ENCODE measurements at regions not wholly inside any gene's neighbourhood (a gene's known extent, or its start where the extent isn't known, plus 50 kb on each side); places are given as distances from the start of the nearest gene placed in this dataset.
"Not testable (repeated sequence)": the region's sequence is repeated elsewhere in the genome, so short reads cannot be mapped to it uniquely, and the experiment has no call there.

- no peak overlapping the region for H3K4me3 ChIP-seq (ENCODE audit: severe bottlenecking)
- no peaks in the 10 kb centered on the region for H3K27me3 ChIP-seq (ENCODE audit: insufficient read depth, poor library complexity, severe bottlenecking)
- H3K36me3 ChIP-seq (ENCODE audit: low read depth) = no peaks in the 10 kb centered on the region
- no peaks in the 10 kb centered on the region for H3K9me3 ChIP-seq (ENCODE audit: severe bottlenecking)
- DNase-seq (ENCODE audit: low spot score) (no peak), ATAC-seq (ENCODE audit: low read depth) (no peak)
- H3K27ac ChIP-seq (ENCODE audit: poor library complexity, severe bottlenecking) = no peak overlapping the region
- H3K4me1 ChIP-seq (ENCODE audit: insufficient read depth, poor library complexity, severe bottlenecking) = no peaks in the 10 kb centered on the region
- TF ChIP-seq CTCF (IDR thresholded peaks at IDR 0.05; ENCODE audit: poor library complexity, severe bottlenecking) = no peak
Measured at GRCh38 chr13:87554045-87554444, 117.1 kb upstream of the SLITRK5 start.

GRCh38 chr13:87557788-87558187 lies 113.4 kb upstream of the SLITRK5 start:
- Histone ChIP-seq H3K4me3 (ENCODE audit: severe bottlenecking) (no peak overlapping the region), H3K4me1 (ENCODE audit: insufficient read depth, poor library complexity, severe bottlenecking) (no peaks in the 10 kb centered on the region), H3K36me3 (ENCODE audit: low read depth) (no peaks in the 10 kb centered on the region), H3K27ac (ENCODE audit: poor library complexity, severe bottlenecking) (no peak overlapping the region), H3K9me3 (ENCODE audit: severe bottlenecking) (no peaks in the 10 kb centered on the region), H3K27me3 (ENCODE audit: insufficient read depth, poor library complexity, severe bottlenecking) (no peaks in the 10 kb centered on the region)
- TF ChIP-seq CTCF (IDR thresholded peaks at IDR 0.05; ENCODE audit: poor library complexity, severe bottlenecking) = no peak
- ATAC-seq (ENCODE audit: low read depth) (no peak), DNase-seq (ENCODE audit: low spot score) (no peak)

DNA sequence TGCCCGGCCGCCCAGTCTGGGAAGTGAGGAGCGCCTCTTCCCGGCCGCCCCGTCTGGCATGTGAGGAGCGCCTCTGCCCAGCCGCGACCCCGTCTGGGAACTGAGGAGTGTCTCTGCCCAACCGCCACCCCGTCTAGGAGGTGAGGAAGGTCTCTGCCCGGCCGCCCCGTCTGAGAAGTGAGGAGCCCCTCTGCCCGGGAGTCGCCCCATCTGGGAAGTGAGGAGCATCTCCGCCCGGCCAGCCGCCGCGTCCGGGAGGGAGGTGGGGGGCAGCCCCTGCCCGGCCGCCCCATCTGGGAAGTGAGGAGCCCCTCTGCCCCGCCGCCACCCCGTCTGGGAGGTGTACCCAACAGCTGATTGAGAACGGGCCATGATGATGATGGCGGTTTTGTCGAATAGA lies 109.6 kb upstream of the SLITRK5 start:
- not testable (repeated sequence) for DNase-seq (ENCODE audit: low spot score); H3K27ac ChIP-seq (ENCODE audit: poor library complexity, severe bottlenecking); ATAC-seq (ENCODE audit: low read depth)

DNA sequence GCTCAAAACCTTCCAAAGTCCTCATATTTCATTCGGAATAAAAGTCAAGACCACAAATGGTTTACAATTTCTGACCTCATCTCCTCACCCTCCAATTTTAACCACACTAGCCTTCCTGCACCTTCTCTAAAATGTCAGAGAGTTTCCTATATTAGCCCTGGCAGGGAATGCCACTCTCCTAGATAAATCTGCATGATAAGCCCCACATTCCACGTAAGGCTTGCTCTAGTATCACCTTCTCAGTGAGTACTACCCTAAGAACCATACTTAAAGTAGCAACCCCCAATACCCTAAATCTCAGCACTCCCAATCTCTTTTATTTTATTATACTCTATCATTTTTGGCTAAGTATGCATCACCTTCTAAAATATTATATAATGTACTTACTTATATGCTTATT lies 100.5 kb upstream of the SLITRK5 start:
- no peaks in the 10 kb centered on the region for H3K27me3 ChIP-seq (ENCODE audit: insufficient read depth, poor library complexity, severe bottlenecking)
- no peak overlapping the region for H3K4me3 ChIP-seq (ENCODE audit: severe bottlenecking)
- no peaks in the 10 kb centered on the region for H3K4me1 ChIP-seq (ENCODE audit: insufficient read depth, poor library complexity, severe bottlenecking)
- TF ChIP-seq CTCF (IDR thresholded peaks at IDR 0.05; ENCODE audit: poor library complexity, severe bottlenecking) = no peak
- H3K36me3 ChIP-seq (ENCODE audit: low read depth) = no peaks in the 10 kb centered on the region
- ATAC-seq (ENCODE audit: low read depth) (no peak), DNase-seq (ENCODE audit: low spot score) (no peak)
- no peak overlapping the region for H3K27ac ChIP-seq (ENCODE audit: poor library complexity, severe bottlenecking)
- no peaks in the 10 kb centered on the region for H3K9me3 ChIP-seq (ENCODE audit: severe bottlenecking)

More for the DNA sequence above, 109.6 kb upstream of the SLITRK5 start:
- H3K4me1 ChIP-seq (ENCODE audit: insufficient read depth, poor library complexity, severe bottlenecking); H3K4me3 ChIP-seq (ENCODE audit: severe bottlenecking); H3K27me3 ChIP-seq (ENCODE audit: insufficient read depth, poor library complexity, severe bottlenecking); H3K36me3 ChIP-seq (ENCODE audit: low read depth); H3K9me3 ChIP-seq (ENCODE audit: severe bottlenecking): not testable (repeated sequence)

DNA sequence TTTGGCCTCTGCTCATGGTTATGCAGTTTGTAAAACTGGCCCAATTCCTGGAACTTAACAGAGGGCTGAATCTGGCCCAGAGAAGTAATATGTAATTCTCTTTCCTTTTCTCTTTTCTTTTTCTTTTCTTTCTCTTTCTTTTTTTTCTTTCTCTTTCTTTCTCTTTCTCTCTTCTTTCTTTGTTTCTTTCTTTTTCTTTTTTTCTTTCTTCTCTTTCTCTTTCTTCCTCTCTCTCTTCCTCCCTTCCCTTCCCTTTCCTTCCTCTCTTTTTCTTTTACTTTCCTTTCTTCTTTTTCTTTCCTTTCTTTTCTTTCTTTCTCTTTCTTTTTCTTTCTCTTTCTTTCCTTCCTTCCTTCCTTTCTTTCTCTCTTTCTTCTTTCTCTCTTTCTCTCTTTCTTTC lies 88.8 kb upstream of the SLITRK5 start:
- H3K9me3 ChIP-seq (ENCODE audit: severe bottlenecking) = no peaks in the 10 kb centered on the region
- H3K4me1 ChIP-seq (ENCODE audit: insufficient read depth, poor library complexity, severe bottlenecking) = no peaks in the 10 kb centered on the region
- DNase-seq (ENCODE audit: low spot score) (no peak), ATAC-seq (ENCODE audit: low read depth) (no peak)
- TF ChIP-seq CTCF (IDR thresholded peaks at IDR 0.05; ENCODE audit: poor library complexity, severe bottlenecking) = no peak
- no peak overlapping the region for H3K27ac ChIP-seq (ENCODE audit: poor library complexity, severe bottlenecking)
- H3K27me3 ChIP-seq (ENCODE audit: insufficient read depth, poor library complexity, severe bottlenecking) = no peaks in the 10 kb centered on the region
- H3K36me3 ChIP-seq (ENCODE audit: low read depth) = no peaks in the 10 kb centered on the region
- H3K4me3 ChIP-seq (ENCODE audit: severe bottlenecking) = no peak overlapping the region
